Loucy (cell line): ENCODE measurements at regions not wholly inside any gene's neighbourhood (a gene's known extent, or its start where the extent isn't known, plus 50 kb on each side); places are given as distances from the start of the nearest gene placed in this dataset.
"Not testable (repeated sequence)": the region's sequence is repeated elsewhere in the genome, so short reads cannot be mapped to it uniquely, and the experiment has no call there.

Experiments used
- H2AFZ ChIP-seq: fragments of 200-600 bp; sonication (generic); 2 replicates; pipeline ENCODE4 v1.6.0; 2016; ENCODE audit warnings: antibody characterized with exemption, mild to moderate bottlenecking, low read length, moderate library complexity
- H3F3A ChIP-seq: fragments of 200-600 bp; 2 replicates; pipeline ENCODE4 v1.6.0; 2016; ENCODE audit warnings: antibody characterized with exemption, low read depth, mild to moderate bottlenecking
- H3K27me3 ChIP-seq: fragments of 200-600 bp; sonication (generic); 2 replicates; pipeline ENCODE4 v1.6.1; 2014; ENCODE audit warnings: low read length, mild to moderate bottlenecking; ENCODE audit not compliant: insufficient read depth, poor library complexity, severe bottlenecking
- H3K36me3 ChIP-seq: fragments of 200-600 bp; sonication (generic); 2 replicates; pipeline ENCODE4 v1.6.1; 2016; ENCODE audit warnings: low read length; ENCODE audit not compliant: insufficient read depth
- H3K4me1 ChIP-seq: fragments of 200-600 bp; sonication (generic); 2 replicates; pipeline ENCODE4 v1.5.1; 2014; ENCODE audit warnings: low read length, mild to moderate bottlenecking; ENCODE audit not compliant: insufficient read depth, poor library complexity, severe bottlenecking
- H3K4me2 ChIP-seq: fragments of 200-600 bp; sonication (generic); 2 replicates; pipeline ENCODE4 v1.6.0; 2014; ENCODE audit warnings: antibody characterized with exemption, low read length, low read depth, mild to moderate bottlenecking; ENCODE audit not compliant: poor library complexity, severe bottlenecking
- H3K4me3 ChIP-seq: fragments of 200-600 bp; sonication (generic); 2 replicates; pipeline ENCODE4 v1.5.1; 2014; ENCODE audit warnings: low read length, mild to moderate bottlenecking, mixed read lengths; ENCODE audit not compliant: poor library complexity, severe bottlenecking
- H3K79me2 ChIP-seq: fragments of 200-600 bp; sonication (generic); 2 replicates; pipeline ENCODE4 v1.6.1; 2014; ENCODE audit warnings: low read length; ENCODE audit not compliant: insufficient read depth
- H3K9ac ChIP-seq: fragments of 200-600 bp; sonication (generic); 2 replicates; pipeline ENCODE4 v1.6.0; 2014; ENCODE audit warnings: mild to moderate bottlenecking, low read depth, low read length, moderate library complexity; ENCODE audit not compliant: poor library complexity, severe bottlenecking
- H3K9me2 ChIP-seq: fragments of 200-600 bp; sonication (generic); replicated peaks from 2 replicates; pipeline ENCODE4 v1.6.1; 2016; ENCODE audit warnings: low read depth, low read length, mixed read lengths
- H3K9me3 ChIP-seq: fragments of 200-600 bp; sonication (generic); 2 replicates; pipeline ENCODE4 v1.6.1; 2014; ENCODE audit warnings: mild to moderate bottlenecking, antibody characterized with exemption, low read length, low read depth; ENCODE audit not compliant: insufficient read depth
- H4K20me1 ChIP-seq: fragments of 200-600 bp; sonication (generic); 2 replicates; pipeline ENCODE4 v1.6.0; 2014; ENCODE audit warnings: antibody characterized with exemption, low read length, mild to moderate bottlenecking; ENCODE audit not compliant: insufficient read depth, poor library complexity, severe bottlenecking
- EZH2phosphoT487 ChIP-seq: fragments of 200-600 bp; IDR thresholded peaks from 2 replicates; pipeline ENCODE4 v1.6.1; 2018; ENCODE audit warnings: antibody characterized with exemption, mild to moderate bottlenecking, moderate library complexity, borderline replicate concordance
- TF ChIP-seq, protein P1 (sequence below): fragments of 200-600 bp; sonication (generic); conservative IDR thresholded peaks from 2 replicates; pipeline ENCODE4 v1.5.1; 2014; ENCODE audit warnings: mild to moderate bottlenecking, antibody characterized with exemption, low read length

DNA sequence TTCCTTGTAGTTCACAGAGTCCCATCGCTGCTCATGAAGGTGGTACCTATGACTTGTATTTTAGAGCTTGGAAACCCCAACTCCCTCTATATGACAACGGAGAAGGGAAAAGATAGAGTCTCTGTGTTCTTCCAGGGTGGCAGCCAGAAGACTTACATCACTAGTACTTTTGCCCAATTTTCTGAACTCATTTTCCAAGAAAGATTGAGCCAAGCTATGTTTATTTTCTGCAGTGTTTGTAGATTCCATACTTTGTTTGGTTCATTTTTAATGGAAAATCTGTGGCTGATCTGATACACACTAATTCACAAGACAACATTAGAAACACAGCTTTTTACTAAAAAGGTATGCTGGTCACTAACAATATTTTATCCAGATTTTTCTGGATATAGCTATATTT is 60.2 kb upstream of the ATP5MC3 start:
- no peak overlapping the region for H2AFZ ChIP-seq
- no peak for TF ChIP-seq EZH2phosphoT487
- TF ChIP-seq, protein P1, sequence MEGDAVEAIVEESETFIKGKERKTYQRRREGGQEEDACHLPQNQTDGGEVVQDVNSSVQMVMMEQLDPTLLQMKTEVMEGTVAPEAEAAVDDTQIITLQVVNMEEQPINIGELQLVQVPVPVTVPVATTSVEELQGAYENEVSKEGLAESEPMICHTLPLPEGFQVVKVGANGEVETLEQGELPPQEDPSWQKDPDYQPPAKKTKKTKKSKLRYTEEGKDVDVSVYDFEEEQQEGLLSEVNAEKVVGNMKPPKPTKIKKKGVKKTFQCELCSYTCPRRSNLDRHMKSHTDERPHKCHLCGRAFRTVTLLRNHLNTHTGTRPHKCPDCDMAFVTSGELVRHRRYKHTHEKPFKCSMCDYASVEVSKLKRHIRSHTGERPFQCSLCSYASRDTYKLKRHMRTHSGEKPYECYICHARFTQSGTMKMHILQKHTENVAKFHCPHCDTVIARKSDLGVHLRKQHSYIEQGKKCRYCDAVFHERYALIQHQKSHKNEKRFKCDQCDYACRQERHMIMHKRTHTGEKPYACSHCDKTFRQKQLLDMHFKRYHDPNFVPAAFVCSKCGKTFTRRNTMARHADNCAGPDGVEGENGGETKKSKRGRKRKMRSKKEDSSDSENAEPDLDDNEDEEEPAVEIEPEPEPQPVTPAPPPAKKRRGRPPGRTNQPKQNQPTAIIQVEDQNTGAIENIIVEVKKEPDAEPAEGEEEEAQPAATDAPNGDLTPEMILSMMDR = no peak

DNA sequence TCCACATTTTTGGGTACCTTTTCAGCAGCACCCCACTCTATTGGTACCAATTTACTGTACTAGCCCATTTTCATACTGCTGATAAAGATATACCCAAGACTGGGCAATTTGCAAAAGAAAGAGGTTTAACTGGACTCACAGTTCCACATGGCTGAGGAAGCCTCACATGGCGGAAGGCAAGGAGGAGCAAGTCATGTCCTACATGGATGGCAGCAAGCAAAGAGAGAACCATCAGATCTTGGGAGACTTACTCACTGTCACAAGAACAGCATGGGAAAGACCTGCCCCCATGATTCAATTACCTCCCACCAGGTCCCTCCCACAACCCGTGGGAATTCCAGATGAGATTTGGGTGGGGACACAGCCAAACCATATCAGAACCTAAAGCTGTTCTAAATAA is 58.5 kb upstream of the ATP5MC3 start:
- not testable (repeated sequence) for H3K36me3 ChIP-seq, H4K20me1 ChIP-seq, H3K79me2 ChIP-seq, H3K9ac ChIP-seq, H2AFZ ChIP-seq, H3K4me2 ChIP-seq, H3K27me3 ChIP-seq, H3K9me2 ChIP-seq, H3F3A ChIP-seq, H3K4me3 ChIP-seq
- H3K4me1 ChIP-seq = peaks cover 11% of the 10 kb centered on the region
- peaks cover 11% of the 10 kb centered on the region; the same call in 1 of the 2 replicates for H3K9me3 ChIP-seq

More for the DNA sequence above, 60.2 kb upstream of the ATP5MC3 start:
- Histone ChIP-seq H3K79me2 (no peaks in the 10 kb centered on the region), H3F3A (0 out of 2 replicates have a peak, but pooled peaks cover 3% of the 10 kb centered on the region), H3K4me2 (no peak overlapping the region), H3K4me1 (peaks cover 7% of the 10 kb centered on the region), H3K4me3 (no peak overlapping the region), H4K20me1 (no peaks in the 10 kb centered on the region), H3K9me3 (peaks cover 11% of the 10 kb centered on the region; the same call in 1 of the 2 replicates), H3K27me3 (no peaks in the 10 kb centered on the region), H3K36me3 (no peaks in the 10 kb centered on the region), H3K9me2 (no peaks in the 10 kb centered on the region), H3K9ac (no peak overlapping the region)

DNA sequence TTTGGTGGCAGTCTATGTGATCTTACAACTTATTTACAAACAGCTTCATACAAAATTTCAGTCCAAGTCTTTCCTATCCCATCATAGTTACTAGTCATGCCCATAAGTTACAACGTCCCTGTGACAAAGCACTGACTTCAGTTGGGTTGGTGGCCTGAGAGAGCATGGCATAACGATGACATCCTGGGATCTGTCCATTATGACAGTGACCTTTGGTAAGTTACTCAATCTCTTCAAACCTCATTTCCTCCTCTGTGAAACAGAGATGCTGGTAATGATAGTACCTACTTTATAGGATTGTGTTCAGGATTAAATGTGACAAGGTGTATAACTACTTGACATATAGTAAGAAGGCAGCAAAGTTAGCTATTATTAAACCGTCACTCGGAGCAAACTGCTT is 55.4 kb upstream of the ATP5MC3 start:
- H3K36me3 ChIP-seq = no peaks in the 10 kb centered on the region
- H4K20me1 ChIP-seq = no peaks in the 10 kb centered on the region
- TF ChIP-seq, protein P1 = no peak
- no peak for TF ChIP-seq EZH2phosphoT487

DNA sequence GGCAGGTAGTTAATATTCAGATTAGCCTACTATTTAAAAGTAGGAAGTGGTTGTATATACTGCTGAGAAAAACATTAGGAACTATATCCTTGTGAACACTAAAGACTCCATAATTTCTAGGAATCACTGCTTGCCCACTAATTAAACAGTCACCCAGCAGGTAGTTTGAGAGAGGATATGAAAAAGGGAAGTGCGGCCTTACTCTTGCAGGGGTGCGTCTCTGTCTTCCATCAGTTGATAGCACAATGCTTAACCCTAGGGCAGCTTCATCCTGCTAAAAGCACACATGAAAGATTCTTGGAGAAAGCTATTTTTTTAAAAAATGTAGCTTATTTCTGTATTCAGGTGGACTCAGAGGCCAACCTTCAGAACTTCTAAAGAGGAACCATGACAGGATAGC is 53.1 kb upstream of the ATP5MC3 start:
- Histone ChIP-seq H3K9ac (peak overlapping the region; percentile 43), H4K20me1 (no peaks in the 10 kb centered on the region), H2AFZ (no peak overlapping the region), H3K4me2 (peak overlapping the region; percentile 77), H3K4me3 (peak overlapping the region; percentile 51), H3F3A (peaks cover 15% of the 10 kb centered on the region), H3K4me1 (peaks cover 36% of the 10 kb centered on the region), H3K79me2 (no peaks in the 10 kb centered on the region), H3K36me3 (no peaks in the 10 kb centered on the region), H3K9me2 (no peaks in the 10 kb centered on the region), H3K27me3 (no peaks in the 10 kb centered on the region), H3K9me3 (peaks cover 6% of the 10 kb centered on the region; the same call in 1 of the 2 replicates)
- no peak for TF ChIP-seq EZH2phosphoT487
- TF ChIP-seq, protein P1 = no peak

More for the DNA sequence above, 55.4 kb upstream of the ATP5MC3 start:
- H3K79me2 ChIP-seq = no peaks in the 10 kb centered on the region
- no peaks in the 10 kb centered on the region for H3K27me3 ChIP-seq
- no peak overlapping the region for H3K4me3 ChIP-seq
- H3K9me3 ChIP-seq = peaks cover 11% of the 10 kb centered on the region; the same call in 1 of the 2 replicates
- no peak overlapping the region for H3K4me2 ChIP-seq
- peaks cover 28% of the 10 kb centered on the region for H3K4me1 ChIP-seq
- no peak overlapping the region for H2AFZ ChIP-seq
- H3K9me2 ChIP-seq = no peaks in the 10 kb centered on the region
- H3K9ac ChIP-seq = no peak overlapping the region
- H3F3A ChIP-seq = peaks cover 15% of the 10 kb centered on the region
